GM18520 (cell line): ENCODE measurements at regions not wholly inside any gene's neighbourhood (a gene's known extent, or its start where the extent isn't known, plus 50 kb on each side); places are given as distances from the start of the nearest gene placed in this dataset.
"Not testable (repeated sequence)": the region's sequence is repeated elsewhere in the genome, so short reads cannot be mapped to it uniquely, and the experiment has no call there.

Source experiments
- ATAC-seq: cut with Tn5 transposase; IDR thresholded peaks from one replicate; pipeline ENCODE4 v1.9.1; 2021; ENCODE audit not compliant: unreplicated experiment

DNA sequence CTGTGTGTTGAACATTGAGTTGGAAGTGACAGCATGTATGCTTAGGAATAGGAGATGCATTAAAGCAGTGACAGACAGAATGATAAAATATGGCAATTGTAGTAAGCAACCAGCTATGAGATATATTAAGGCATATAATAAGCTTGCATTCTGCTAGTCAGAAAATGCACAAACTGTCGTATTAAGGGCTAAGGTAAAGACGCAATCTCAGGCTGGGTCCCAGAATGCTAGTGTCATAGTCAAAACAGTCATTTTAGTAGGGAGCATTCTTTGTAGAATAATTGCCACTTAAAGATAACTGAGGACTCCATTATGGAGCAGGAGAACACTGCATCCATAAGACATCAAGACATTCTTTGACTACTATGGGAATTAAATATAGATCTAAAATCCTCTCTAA lies 1369.7 kb upstream of the C9orf72 start:
- no peak for ATAC-seq

GRCh38 chr9:28946648-28947047 lies 1373.4 kb upstream of the C9orf72 start:
- ATAC-seq, result no peak

- no peak for ATAC-seq
Measured at GRCh38 chr9:28951945-28952344, 1378.7 kb upstream of the C9orf72 start.

- no peak for ATAC-seq
Measured at GRCh38 chr9:28956116-28956880, 1383.0 kb upstream of the C9orf72 start.

GRCh38 chr9:28960602-28961001 lies 1387.3 kb upstream of the C9orf72 start:
- no peak for ATAC-seq

- no peak for ATAC-seq
Measured at GRCh38 chr9:28961623-28962022, 1388.3 kb upstream of the C9orf72 start.

DNA sequence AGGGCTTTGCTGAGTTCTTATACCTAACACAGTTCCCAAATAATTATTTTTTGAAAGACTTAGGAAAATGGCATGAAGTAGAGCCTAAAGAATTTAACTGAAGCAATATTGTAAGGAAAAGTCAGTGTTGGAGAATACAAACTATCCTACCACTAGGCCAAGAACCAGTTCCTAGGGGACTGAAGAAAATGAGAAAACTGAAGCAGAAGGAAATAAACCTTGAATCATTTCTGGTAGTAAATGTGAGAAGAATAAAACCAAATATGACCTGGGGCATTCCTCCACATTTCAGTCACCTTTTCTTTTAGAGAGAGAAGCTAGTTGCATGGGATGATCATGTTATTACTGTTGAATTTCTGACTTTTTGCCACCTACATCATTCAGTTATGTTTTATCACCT lies 1393.9 kb upstream of the C9orf72 start:
- ATAC-seq, result no peak

DNA sequence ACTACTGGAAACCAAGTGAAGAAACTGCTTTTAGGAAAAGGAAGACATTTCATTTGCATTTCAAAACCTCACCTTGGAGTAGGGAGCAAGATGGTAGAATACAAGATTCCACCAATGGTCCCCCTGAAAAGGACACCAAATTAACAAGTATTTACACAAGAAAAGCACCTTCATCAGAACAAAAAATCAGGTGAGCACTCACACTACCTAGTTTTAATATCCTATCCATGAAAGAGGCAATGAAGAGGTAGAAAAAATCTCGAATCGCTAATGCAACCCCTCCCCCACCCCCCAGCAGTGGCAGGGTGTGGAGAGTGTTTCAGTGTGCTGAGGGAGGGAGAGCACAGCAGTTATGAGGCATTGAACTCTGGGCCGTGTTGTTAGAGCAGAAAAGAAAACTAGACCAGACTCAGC lies 1397.0 kb upstream of the C9orf72 start:
- no peak for ATAC-seq

DNA sequence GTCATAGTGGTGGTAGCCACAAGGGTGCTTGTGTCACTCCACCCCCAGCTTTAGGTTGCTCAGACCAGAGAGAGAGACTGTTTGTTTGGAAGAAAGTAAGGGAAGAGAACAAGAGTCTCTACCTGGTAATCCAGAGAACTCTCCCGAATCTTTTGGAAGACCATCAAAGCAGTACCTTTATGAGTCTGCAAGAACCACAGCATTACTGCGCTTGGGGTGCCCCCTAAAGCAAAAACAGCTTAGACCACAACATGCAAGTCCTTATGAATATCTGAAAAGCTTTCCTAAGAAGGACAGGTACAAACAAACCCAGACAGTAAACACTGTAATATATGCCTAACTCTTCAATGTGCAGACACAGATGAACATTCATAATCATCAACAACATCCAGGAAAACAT lies 1398.6 kb upstream of the C9orf72 start:
- no peak for ATAC-seq

DNA sequence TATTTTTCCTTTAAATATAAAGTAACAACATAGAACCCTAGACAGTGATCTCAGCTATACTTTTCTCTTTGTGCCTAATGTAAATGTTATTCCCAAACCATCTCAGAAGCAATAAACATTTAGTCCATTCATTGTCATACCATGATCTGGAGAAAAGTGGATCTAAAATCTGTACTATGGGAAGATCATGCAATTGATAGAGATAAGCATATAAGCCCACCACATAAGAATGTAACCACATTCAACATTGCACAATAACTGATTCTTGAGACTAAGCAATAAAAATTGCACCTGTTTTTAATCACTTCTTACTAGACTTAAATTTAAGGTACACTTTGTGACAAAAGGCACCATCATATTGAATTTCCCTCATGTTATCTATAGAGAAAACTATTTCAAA lies 1403.0 kb upstream of the C9orf72 start:
- no peak for ATAC-seq

GRCh38 chr9:28976684-28977083 lies 1403.4 kb upstream of the C9orf72 start:
- ATAC-seq, result no peak

- no peak for ATAC-seq
Measured at GRCh38 chr9:28981129-28981528, 1407.8 kb upstream of the C9orf72 start.

- ATAC-seq, result no peak
Measured at GRCh38 chr9:28981711-28982110, 1408.4 kb upstream of the C9orf72 start.

GRCh38 chr9:28984016-28984415 lies 1410.7 kb upstream of the C9orf72 start:
- ATAC-seq, result no peak

GRCh38 chr9:28990009-28990408 lies 1416.7 kb upstream of the C9orf72 start:
- ATAC-seq, result not testable (repeated sequence)

DNA sequence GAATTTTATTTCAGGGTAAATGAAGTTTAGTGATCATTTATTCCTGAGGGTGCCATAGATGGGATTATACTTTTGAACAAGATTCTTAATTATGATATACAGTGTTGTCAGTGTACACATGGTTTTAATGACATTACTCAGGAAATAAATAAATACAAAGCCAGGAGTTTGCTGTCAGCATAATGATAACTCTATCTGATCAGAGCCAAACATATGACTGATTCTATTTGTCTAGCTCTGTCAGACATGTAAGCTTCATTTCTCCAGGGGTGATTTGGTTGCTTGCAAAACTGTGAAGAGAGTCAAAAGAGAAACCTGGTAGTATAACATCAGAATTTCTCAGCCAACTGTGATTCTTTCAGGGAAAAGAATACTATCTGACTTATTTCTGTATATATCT lies 1425.8 kb upstream of the C9orf72 start:
- ATAC-seq, result no peak

- ATAC-seq, result no peak
Measured at GRCh38 chr9:28999806-29000205, 1426.5 kb upstream of the C9orf72 start.

GRCh38 chr9:29001006-29001405 lies 1427.7 kb upstream of the C9orf72 start:
- ATAC-seq, result no peak

- no peak for ATAC-seq
Measured at GRCh38 chr9:29004988-29005387, 1431.7 kb upstream of the C9orf72 start.

GRCh38 chr9:29006628-29007027 lies 1433.3 kb upstream of the C9orf72 start:
- ATAC-seq, result no peak

GRCh38 chr9:29012911-29013310 lies 1439.6 kb upstream of the C9orf72 start:
- ATAC-seq, result no peak

DNA sequence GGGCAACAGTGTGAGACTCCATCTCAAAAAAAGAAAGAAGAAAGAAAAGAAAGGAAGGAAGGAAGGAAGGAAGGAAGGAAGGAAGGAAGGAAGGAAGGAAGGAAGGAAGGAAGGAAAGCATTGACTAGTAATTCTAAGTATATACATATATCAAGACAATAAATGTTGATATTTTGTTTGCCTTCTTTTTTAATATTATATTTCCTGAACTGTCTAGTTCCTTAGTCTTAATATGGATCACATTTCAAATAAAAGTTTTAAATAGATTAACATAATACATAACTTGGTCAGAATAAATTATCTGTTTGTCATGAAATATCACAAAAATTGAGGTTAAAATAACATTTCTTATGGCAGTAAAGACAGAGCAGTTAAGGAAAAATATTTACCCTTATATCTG lies 1448.4 kb upstream of the C9orf72 start:
- no peak for ATAC-seq

DNA sequence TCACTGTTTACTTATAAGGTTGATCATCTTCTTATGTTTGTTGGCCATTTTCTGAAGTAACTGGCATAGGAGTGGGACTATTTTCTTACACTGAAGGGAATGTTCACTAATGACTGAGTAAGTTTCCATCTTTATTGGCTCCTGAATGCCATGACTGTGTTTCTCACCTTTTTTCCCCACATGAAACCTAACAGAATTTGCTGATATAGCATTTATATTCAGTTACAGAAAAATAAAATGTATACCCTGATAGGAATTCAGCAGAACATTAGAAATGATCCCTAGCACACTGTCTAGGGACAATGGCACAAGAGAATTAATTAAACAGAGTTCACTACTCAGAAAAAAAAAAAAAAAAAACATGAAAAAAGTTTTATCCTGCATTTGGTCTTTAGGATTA lies 1465.1 kb upstream of the C9orf72 start:
- ATAC-seq, result no peak
